HCT116 (cell line): ENCODE measurements at regions not wholly inside any gene's neighbourhood (a gene's known extent, or its start where the extent isn't known, plus 50 kb on each side); places are given as distances from the start of the nearest gene placed in this dataset.

Experiments used
- ATAC-seq: fragments of 200-7000 bp; cut with Tn5 transposase; 2 replicates; pipeline ENCODE4 v1.9.1; 2020; ENCODE audit warnings: mild to moderate bottlenecking, moderate library complexity
- BruUV-seq: library from RNA; stranded (reverse); fragments of 400-500 nt; replicated peaks from 2 replicates; lab custom pipeline; 2021; lab: Mats Ljungman, UMichigan
- CTCF ChIA-PET: fragments of 300-600 bp; sonication (Branson Sonifier 250); formaldehyde crosslinking; loops from one replicate; lab custom pipeline; 2021; ENCODE audit warnings: antibody characterized with exemption; lab: Charles Lee
- POLR2A ChIA-PET: fragments of 300-600, 350-600 bp; sonication (Branson Sonifier 250); formaldehyde crosslinking; loops from one replicate; lab custom pipeline; 2021; ENCODE audit warnings: antibody characterized with exemption; lab: Charles Lee
- RAD21 ChIA-PET, 2 experiments: fragments of 300-600 bp; sonication (Branson Sonifier 250); formaldehyde crosslinking; loops; one replicate each; lab custom pipeline; 2023; ENCODE audit warnings: low total read pairs in 2 of 2; ENCODE audit not compliant: uncharacterized antibody in 2 of 2, unreplicated experiment in 2 of 2, low non-redundant PET in 1 of 2; lab: Charles Lee
- DNase-seq: peaks from one replicate; pipeline ENCODE4 v3.0.0-alpha.2; 2010; ENCODE audit warnings: low read depth, low spot score
- H2AFZ ChIP-seq: fragments of 200-600 bp; shearing (Covaris generic), sonication (generic); 2 replicates; pipeline ENCODE4 v1.6.1; 2017; ENCODE audit warnings: low read depth, mixed run types, mixed read lengths, antibody characterized with exemption, low read length; ENCODE audit not compliant: poor library complexity, severe bottlenecking
- H3K27ac ChIP-seq: 2 replicates; pipeline ENCODE4 v1.5.1; 2012; ENCODE audit warnings: low read depth, low read length
- H3K27me3 ChIP-seq: fragments of 200-600 bp; sonication (generic); 2 replicates; pipeline ENCODE4 v1.6.1; 2016; ENCODE audit warnings: mixed run types, low read length, mixed read lengths; ENCODE audit not compliant: insufficient read depth
- H3K36me3 ChIP-seq, 2 experiments: fragments of 200-500 bp in 1 of 2; fragments of 200-600 bp in 1 of 2; sonication (Bioruptor generic) in 1 of 2; sonication (generic) in 1 of 2; 2 replicates each; pipeline versions ENCODE4 v1.5.1 to v1.6.1; 2014 to 2016; ENCODE audit warnings: low read length in 2 of 2, inconsistent platforms in 1 of 2, mixed read lengths in 1 of 2, mixed run types in 1 of 2; ENCODE audit not compliant: insufficient read depth in 2 of 2, control insufficient read depth in 1 of 2
- H3K4me1 ChIP-seq, 2 experiments: fragments of 200-600 bp in 1 of 2; sonication (generic) in 1 of 2; 2 replicates each; pipeline versions ENCODE4 v1.5.1 to v1.6.1; 2012 to 2017; ENCODE audit warnings: low read length in 2 of 2, inconsistent platforms in 1 of 2, mild to moderate bottlenecking in 1 of 2, mixed read lengths in 1 of 2, mixed run types in 1 of 2, moderate library complexity in 1 of 2; ENCODE audit not compliant: insufficient read depth in 2 of 2, control insufficient read depth in 1 of 2
- H3K4me2 ChIP-seq: fragments of 200-600 bp; sonication (generic); 2 replicates; pipeline ENCODE4 v1.6.1; 2017; ENCODE audit warnings: mixed run types, low read length, mixed read lengths
- H3K4me3 ChIP-seq, 2 experiments: fragments of 200-600 bp in 1 of 2; sonication (generic) in 1 of 2; replicated peaks in 1 of 2; 2 replicates each; pipeline ENCODE4 v1.5.1; 2011 to 2016; ENCODE audit warnings: low read length in 2 of 2, control low read depth in 1 of 2, low read depth in 1 of 2, mild to moderate bottlenecking in 1 of 2, mixed read lengths in 1 of 2, mixed run types in 1 of 2
- H3K79me2 ChIP-seq: fragments of 200-600 bp; sonication (generic); 2 replicates; pipeline ENCODE4 v1.6.1; 2017; ENCODE audit warnings: mild to moderate bottlenecking, mixed run types, low read length, moderate library complexity, mixed read lengths; ENCODE audit not compliant: insufficient read depth
- H3K9ac ChIP-seq: fragments of 200-600 bp; sonication (generic); 2 replicates; pipeline ENCODE4 v1.6.1; 2016; ENCODE audit warnings: low read length, mixed read lengths
- H3K9me2 ChIP-seq: fragments of 200-600 bp; sonication (generic), shearing (Covaris generic); 2 replicates; pipeline ENCODE4 v1.6.1; 2017; ENCODE audit warnings: mixed run types, mild to moderate bottlenecking, moderate library complexity; ENCODE audit not compliant: insufficient read depth
- H3K9me3 ChIP-seq, 2 experiments: fragments of 200-500 bp in 1 of 2; fragments of 200-600 bp in 1 of 2; sonication (Bioruptor generic) in 1 of 2; sonication (generic) in 1 of 2; 2 replicates each; pipeline ENCODE4 v1.6.1; 2014 to 2017; ENCODE audit warnings: low read length in 2 of 2, mixed read lengths in 2 of 2, inconsistent platforms in 1 of 2, low read depth in 1 of 2, mild to moderate bottlenecking in 1 of 2, mixed run types in 1 of 2, moderate library complexity in 1 of 2; ENCODE audit not compliant: control insufficient read depth in 1 of 2, insufficient read depth in 1 of 2
- H4K20me1 ChIP-seq: fragments of 200-600 bp; sonication (generic), shearing (Covaris generic); 2 replicates; pipeline ENCODE4 v1.6.1; 2017; ENCODE audit warnings: mixed run types, mild to moderate bottlenecking, moderate library complexity; ENCODE audit not compliant: insufficient read depth
- CBX3 ChIP-seq: IDR thresholded peaks from 2 replicates; pipeline ENCODE4 v1.6.1; 2012; ENCODE audit warnings: low read depth
- CTCF ChIP-seq, 3 experiments: fragments of 200-600 bp in 1 of 3; sonication (generic) in 1 of 3; IDR thresholded peaks in 2 of 3; conservative IDR thresholded peaks in 1 of 3; 2 replicates each; pipeline ENCODE4 v1.5.1; 2012 to 2017; ENCODE audit warnings: low read depth in 2 of 3, low read length in 2 of 3, antibody characterized with exemption in 1 of 3, borderline replicate concordance in 1 of 3, control low read depth in 1 of 3, mild to moderate bottlenecking in 1 of 3, mixed read lengths in 1 of 3, mixed run types in 1 of 3, moderate library complexity in 1 of 3; ENCODE audit not compliant: insufficient read depth in 1 of 3
- EGR1 ChIP-seq: IDR thresholded peaks from 2 replicates; pipeline ENCODE4 v1.6.1; 2012; ENCODE audit warnings: low read depth
- EZH2 ChIP-seq: fragments of 200-600 bp; sonication (generic); IDR thresholded peaks from 2 replicates; pipeline ENCODE4 v1.6.1; 2017; ENCODE audit warnings: antibody characterized with exemption, mixed run types
- EZH2phosphoT487 ChIP-seq: fragments of 200-600 bp; IDR thresholded peaks from 2 replicates; pipeline ENCODE4 v1.6.1; 2018; ENCODE audit warnings: antibody characterized with exemption, borderline replicate concordance
- JUND ChIP-seq: IDR thresholded peaks from 2 replicates; pipeline ENCODE4 v1.6.1; 2012
- POLR2A ChIP-seq: IDR thresholded peaks from 2 replicates; pipeline ENCODE4 v1.7.0; 2011; ENCODE audit warnings: borderline replicate concordance; ENCODE audit not compliant: insufficient read depth, insufficient read length; ENCODE audit errors: extremely low read depth
- SIN3A ChIP-seq: IDR thresholded peaks from 2 replicates; pipeline ENCODE4 v1.6.1; 2012; ENCODE audit warnings: low read depth
- SP1 ChIP-seq: IDR thresholded peaks from 2 replicates; pipeline ENCODE4 v1.6.1; 2012; ENCODE audit warnings: low read depth
- ZFX ChIP-seq: fragments of 450-650 bp; IDR thresholded peaks from 2 replicates; pipeline ENCODE4 v1.6.1; 2017
- intact Hi-C: fragments of 100-400 bp; cut with micrococcal nuclease; formaldehyde crosslinking; loops from 2 replicates; pipeline ENCODE4 v1.10.0; 2022

- ChIA-PET POLR2A (no interaction called here), RAD21 (no interaction called here), CTCF (no interaction called here)
- H3K9me2 ChIP-seq = no peaks in the 10 kb centered on the region
- H2AFZ ChIP-seq = no peak overlapping the region
- no peak overlapping the region for H3K9ac ChIP-seq
- ATAC-seq (no peak), DNase-seq (no peak)
- no peak overlapping the region for H3K4me2 ChIP-seq
- BruUV-seq = no TSS peak
- no peaks in the 10 kb centered on the region for H4K20me1 ChIP-seq
- H3K4me3 ChIP-seq = no peak overlapping the region
- intact Hi-C loops = no loop called here
- H3K27ac ChIP-seq = no peak overlapping the region
- no peaks in the 10 kb centered on the region for H3K9me3 ChIP-seq
- H3K79me2 ChIP-seq = no peaks in the 10 kb centered on the region
- no peaks in the 10 kb centered on the region for H3K36me3 ChIP-seq
- no peaks in the 10 kb centered on the region for H3K27me3 ChIP-seq
- no peaks in the 10 kb centered on the region for H3K4me1 ChIP-seq
- no peak for TF ChIP-seq SIN3A
- no peak for TF ChIP-seq EZH2
- no peak for TF ChIP-seq ZFX
- no peak for TF ChIP-seq POLR2A
- TF ChIP-seq CBX3 = no peak
- TF ChIP-seq JUND = no peak
- no peak for TF ChIP-seq SP1
- no peak for TF ChIP-seq CTCF (IDR thresholded peaks at IDR 0.05 in 2 of 3, conservative IDR thresholded peaks at IDR 0.05 in 1 of 3; ENCODE audit: borderline replicate concordance in 1 of 3, insufficient read depth in 1 of 3, low read depth in 2 of 3, low read length in 2 of 3)
- no peak for TF ChIP-seq EZH2phosphoT487
- TF ChIP-seq EGR1 = no peak
Measured at GRCh38 chr9:109993250-109993978, 213.4 kb downstream of the PALM2AKAP2 start.
